Panc1 (cell line): ENCODE measurements at regions not wholly inside any gene's neighbourhood (a gene's known extent, or its start where the extent isn't known, plus 50 kb on each side); places are given as distances from the start of the nearest gene placed in this dataset.

Experiments
- ATAC-seq: fragments of 200-7000 bp; cut with Tn5 transposase; 2 replicates; pipeline ENCODE4 v1.9.1; 2020; ENCODE audit warnings: mild to moderate bottlenecking, moderate library complexity
- BruUV-seq: library from RNA; stranded (reverse); fragments of 400-500 nt; replicated peaks from 2 replicates; lab custom pipeline; 2021; lab: Mats Ljungman, UMichigan
- CTCF ChIA-PET: fragments of 300-600 bp; sonication (Branson Sonifier 250); formaldehyde crosslinking; loops from one replicate; lab custom pipeline; 2022; ENCODE audit warnings: antibody characterized with exemption; lab: Charles Lee
- POLR2A ChIA-PET: fragments of 300-600 bp; sonication (Branson Sonifier 250); formaldehyde crosslinking; loops from one replicate; lab custom pipeline; 2022; ENCODE audit warnings: antibody characterized with exemption; lab: Charles Lee
- DNase-seq: peaks from one replicate; pipeline ENCODE4 v3.0.0-alpha.2; 2010; ENCODE audit warnings: low read depth, low spot score
- H3K27ac ChIP-seq: 2 replicates; pipeline ENCODE4 v1.5.1; 2011; ENCODE audit warnings: mild to moderate bottlenecking, low read length, inconsistent platforms
- H3K27me3 ChIP-seq: fragments of 200-500 bp; sonication (Bioruptor generic); 2 replicates; pipeline ENCODE4 v1.6.0; 2014; ENCODE audit warnings: low read length, inconsistent platforms; ENCODE audit not compliant: control insufficient read depth, insufficient read depth
- H3K36me3 ChIP-seq: fragments of 200-500 bp; sonication (Bioruptor generic); 2 replicates; pipeline ENCODE4 v1.5.1; 2014; ENCODE audit warnings: inconsistent platforms, mild to moderate bottlenecking, low read length, moderate library complexity; ENCODE audit not compliant: control insufficient read depth, insufficient read depth
- H3K4me1 ChIP-seq: 2 replicates; pipeline ENCODE4 v1.5.1; 2011; ENCODE audit warnings: inconsistent platforms, mild to moderate bottlenecking, low read length, moderate library complexity; ENCODE audit not compliant: control insufficient read depth, insufficient read depth
- H3K4me3 ChIP-seq, 2 experiments: 2 replicates each; pipeline ENCODE4 v1.5.1; 2011 to 2012; ENCODE audit warnings: low read depth in 2 of 2, low read length in 2 of 2, mild to moderate bottlenecking in 2 of 2, inconsistent platforms in 1 of 2, moderate library complexity in 1 of 2
- H3K9me3 ChIP-seq: fragments of 200-500 bp; sonication (Bioruptor generic); 2 replicates; pipeline ENCODE4 v1.5.1; 2014; ENCODE audit warnings: low read depth, mild to moderate bottlenecking, inconsistent platforms, low read length, moderate library complexity; ENCODE audit not compliant: control insufficient read depth, insufficient read depth
- CTCF ChIP-seq: fragments of 450-650 bp; IDR thresholded peaks from 2 replicates; pipeline ENCODE4 v1.5.1; 2017; ENCODE audit warnings: mild to moderate bottlenecking
- POLR2AphosphoS5 ChIP-seq: IDR thresholded peaks from 2 replicates; pipeline ENCODE4 v1.6.1; 2012; ENCODE audit warnings: mild to moderate bottlenecking, low read depth, low read length, moderate library complexity
- REST ChIP-seq, 2 experiments: IDR thresholded peaks; 2 replicates each; pipeline ENCODE4 v1.6.1; 2011 to 2012; ENCODE audit warnings: low read depth in 2 of 2, control low read depth in 1 of 2, low read length in 1 of 2, mild to moderate bottlenecking in 1 of 2, moderate library complexity in 1 of 2; ENCODE audit not compliant: insufficient read depth in 1 of 2
- SIN3A ChIP-seq: IDR thresholded peaks from 2 replicates; pipeline ENCODE4 v1.6.1; 2012; ENCODE audit warnings: low read depth, mild to moderate bottlenecking, low read length, moderate library complexity, borderline replicate concordance; ENCODE audit not compliant: insufficient read depth
- TCF7L2 ChIP-seq: IDR thresholded peaks from 2 replicates; pipeline ENCODE4 v1.6.1; 2011; ENCODE audit warnings: mild to moderate bottlenecking, low read depth, low read length, inconsistent platforms
- in situ Hi-C: cut with HindIII; loops from 2 replicates; pipeline ENCODE4 v1.10.0; 2016; ENCODE audit warnings: low sequenced_read_pairs, low pct_unique_long_range_greater_than_20kb
- intact Hi-C: fragments of 100-400 bp; cut with micrococcal nuclease; formaldehyde crosslinking; loops from one replicate; pipeline ENCODE4 v1.10.0; 2022; ENCODE audit not compliant: unreplicated experiment

GRCh38 chr1:55636696-55637095 lies 421.5 kb upstream of the USP24 start:
- BruUV-seq = no TSS peak
- in situ Hi-C loops = no loop called here

GRCh38 chr1:55635856-55636255 lies 420.7 kb upstream of the USP24 start:
- no peak for ATAC-seq
- Histone ChIP-seq H3K27me3 (no peaks in the 10 kb centered on the region), H3K4me3 (no peak overlapping the region), H3K27ac (no peak overlapping the region), H3K4me1 (no peaks in the 10 kb centered on the region), H3K36me3 (no peaks in the 10 kb centered on the region), H3K9me3 (no peaks in the 10 kb centered on the region)
- intact Hi-C loops = no loop called here
- no peak for TF ChIP-seq POLR2AphosphoS5
- TF ChIP-seq SIN3A = no peak
- TF ChIP-seq REST (IDR thresholded peaks at IDR 0.05; ENCODE audit: insufficient read depth in 1 of 2, low read depth in 2 of 2, low read length in 1 of 2) = no peak
- TF ChIP-seq TCF7L2 = no peak
- no peak for TF ChIP-seq CTCF
- BruUV-seq = no TSS peak
- CTCF ChIA-PET = no interaction called here
- in situ Hi-C loops = no loop called here
- POLR2A ChIA-PET = no interaction called here
- DNase-seq = no peak

More at GRCh38 chr1:55636696-55637095, 421.5 kb upstream of the USP24 start:
- TF ChIP-seq REST (IDR thresholded peaks at IDR 0.05; ENCODE audit: insufficient read depth in 1 of 2, low read depth in 2 of 2, low read length in 1 of 2) = no peak
- no peak for TF ChIP-seq TCF7L2
- no peak for TF ChIP-seq SIN3A
- no peak for TF ChIP-seq POLR2AphosphoS5
- no peak for TF ChIP-seq CTCF
- ChIA-PET CTCF (no interaction called here), POLR2A (no interaction called here)
- Histone ChIP-seq H3K4me1 (no peaks in the 10 kb centered on the region), H3K36me3 (no peaks in the 10 kb centered on the region), H3K4me3 (no peak overlapping the region), H3K9me3 (no peaks in the 10 kb centered on the region), H3K27ac (no peak overlapping the region), H3K27me3 (no peaks in the 10 kb centered on the region)
- DNase-seq (no peak), ATAC-seq (no peak)
- intact Hi-C loops = no loop called here
